GM18498 (cell line): ENCODE measurements at regions not wholly inside any gene's neighbourhood (a gene's known extent, or its start where the extent isn't known, plus 50 kb on each side); places are given as distances from the start of the nearest gene placed in this dataset.
A peak's percentile ranks its signal among the peaks of the same experiment; 100 is the strongest.

Experiments used
- ATAC-seq: cut with Tn5 transposase; IDR thresholded peaks from one replicate; pipeline ENCODE4 v1.9.1; 2021; ENCODE audit warnings: mild to moderate bottlenecking, moderate library complexity; ENCODE audit not compliant: unreplicated experiment

GRCh38 chr2:153043385-153043784 is 325.0 kb downstream of the ARL6IP6 start:
- no peak for ATAC-seq

- no peak for ATAC-seq
Measured at GRCh38 chr2:153028626-153029025, 310.2 kb downstream of the ARL6IP6 start.

GRCh38 chr2:153027533-153027932 is 309.1 kb downstream of the ARL6IP6 start:
- ATAC-seq: no peak

DNA sequence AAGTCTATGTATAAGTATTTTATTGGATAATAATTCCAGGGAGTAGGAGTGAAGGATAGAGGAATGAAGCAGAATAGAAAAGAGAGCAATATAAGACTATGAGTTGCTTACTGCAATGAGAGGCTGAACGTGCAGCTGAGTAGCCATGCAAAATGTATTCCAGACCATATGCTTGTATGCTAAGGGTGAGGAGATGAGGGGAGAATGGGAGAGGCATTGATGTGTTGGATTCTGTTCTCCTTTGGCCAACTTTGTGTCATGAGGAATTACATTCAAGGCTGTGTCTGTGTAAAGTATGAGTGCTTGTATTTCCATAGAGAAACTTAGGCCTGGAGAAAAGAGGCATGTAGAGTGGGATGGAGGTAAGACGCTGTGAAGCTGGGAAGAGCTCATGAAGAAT is 301.8 kb downstream of the ARL6IP6 start:
- no peak for ATAC-seq

GRCh38 chr2:153005071-153005730 is 286.8 kb downstream of the ARL6IP6 start:
- peak; percentile 46 for ATAC-seq

- ATAC-seq: peak; percentile 65
Measured at GRCh38 chr2:153004627-153005026, 286.2 kb downstream of the ARL6IP6 start.

DNA sequence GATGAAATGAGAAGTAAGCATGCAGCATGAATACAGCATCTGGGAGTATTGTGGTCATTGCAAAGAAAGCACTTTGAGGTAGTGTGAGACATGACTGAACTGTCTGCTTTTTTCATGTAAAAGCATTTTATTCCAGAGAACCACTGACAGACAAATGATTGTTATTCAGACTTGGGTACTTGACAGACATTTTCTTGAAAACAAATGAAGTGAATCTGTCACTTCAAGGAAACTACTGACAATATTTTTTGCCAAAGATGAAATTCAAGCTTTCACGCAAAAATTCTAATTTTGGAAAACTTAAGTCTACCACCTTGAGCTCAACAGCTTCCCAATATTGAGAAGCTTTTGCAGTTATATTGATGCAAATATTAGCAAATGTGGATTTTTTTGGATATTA is 255.7 kb downstream of the ARL6IP6 start:
- no peak for ATAC-seq

DNA sequence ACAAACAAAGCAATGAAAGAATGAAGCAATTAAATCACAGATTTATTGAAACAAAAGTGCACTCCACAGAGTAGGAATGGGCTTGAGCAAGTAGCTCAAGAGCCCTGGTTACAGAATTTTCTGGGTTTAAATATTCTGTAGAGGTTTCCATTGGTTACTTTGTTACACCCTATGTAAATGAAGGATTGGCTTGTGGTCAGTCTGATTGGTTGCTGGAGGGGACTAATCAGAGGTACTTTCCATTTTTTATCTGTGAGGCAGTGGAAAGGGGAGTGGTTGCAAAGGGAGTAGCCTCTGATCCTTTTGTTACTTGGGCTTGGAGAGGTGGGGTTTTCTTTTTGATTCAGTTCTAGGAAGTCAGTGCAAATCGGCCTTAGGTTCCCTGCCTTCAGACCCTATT is 253.3 kb downstream of the ARL6IP6 start:
- ATAC-seq: no peak

- no peak for ATAC-seq
Measured at GRCh38 chr2:152962446-152962845, 244.0 kb downstream of the ARL6IP6 start.

GRCh38 chr2:152961351-152961750 is 242.9 kb downstream of the ARL6IP6 start:
- ATAC-seq: no peak

GRCh38 chr2:152950126-152950525 is 231.7 kb downstream of the ARL6IP6 start:
- no peak for ATAC-seq

DNA sequence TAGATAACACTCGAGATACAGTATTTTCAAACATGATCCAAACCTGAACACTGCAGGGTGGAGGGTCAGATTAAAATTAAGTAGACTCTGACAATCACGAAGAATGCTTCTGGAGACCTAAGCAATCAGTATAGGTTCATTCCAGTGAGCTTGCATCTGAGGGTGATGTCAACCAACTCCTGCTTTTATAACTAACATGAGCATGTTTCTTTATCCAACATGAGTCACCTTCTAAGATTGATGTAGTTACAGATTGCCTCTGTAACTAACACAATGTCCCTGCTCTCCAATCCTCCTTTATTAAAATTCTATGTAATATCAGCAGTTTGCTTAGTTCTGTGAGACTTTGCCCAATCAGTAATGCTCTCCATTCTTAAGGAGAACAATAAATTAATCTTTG is 225.7 kb downstream of the ARL6IP6 start:
- ATAC-seq: no peak

- no peak for ATAC-seq
Measured at GRCh38 chr2:152942940-152943440, 224.6 kb downstream of the ARL6IP6 start.

DNA sequence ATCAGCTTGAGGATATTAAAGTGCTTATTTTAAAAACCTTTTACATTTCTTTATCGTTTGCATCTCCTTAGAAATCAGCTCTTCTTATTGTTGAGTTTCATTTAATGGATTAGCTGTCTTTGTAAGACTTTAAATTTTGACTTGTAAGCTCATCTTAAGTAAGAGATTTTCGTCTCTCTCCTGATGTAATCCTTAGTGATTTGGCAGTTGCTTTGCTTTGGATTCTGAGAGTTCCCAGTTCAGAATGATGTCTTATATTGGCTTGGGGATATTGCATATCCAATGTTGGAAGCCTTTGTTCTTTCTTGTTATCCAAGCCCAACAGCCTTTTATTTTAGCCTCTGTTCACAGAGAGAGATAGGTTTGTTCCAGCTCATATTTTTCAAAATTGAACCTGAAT is 212.1 kb downstream of the ARL6IP6 start:
- no peak for ATAC-seq

GRCh38 chr2:152929628-152930027 is 211.2 kb downstream of the ARL6IP6 start:
- ATAC-seq: no peak

- ATAC-seq: peak; percentile 93
Measured at GRCh38 chr2:152925547-152926448, 207.4 kb downstream of the ARL6IP6 start.

GRCh38 chr2:152924722-152925121 is 206.3 kb downstream of the ARL6IP6 start:
- no peak for ATAC-seq

DNA sequence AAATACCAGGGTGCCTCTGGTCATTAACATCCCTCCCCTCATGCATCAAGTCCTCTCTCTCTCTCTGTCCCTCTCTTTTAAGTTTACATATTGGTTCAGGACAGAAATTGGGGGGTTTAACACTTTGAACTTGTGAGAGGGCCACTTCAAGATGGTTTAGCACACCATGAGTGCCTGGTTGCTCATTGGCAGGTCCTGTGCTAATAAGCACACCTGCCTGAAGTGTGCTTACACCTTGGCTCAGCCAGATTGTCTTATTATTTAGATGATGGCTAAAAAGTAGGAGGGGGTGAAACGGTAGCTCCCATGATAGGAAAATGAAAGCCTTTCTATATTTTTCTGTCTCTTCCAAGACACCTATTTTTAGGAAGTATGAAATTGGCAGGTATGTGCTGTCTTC is 205.8 kb downstream of the ARL6IP6 start:
- ATAC-seq: no peak

- no peak for ATAC-seq
Measured at GRCh38 chr2:152920846-152921245, 202.4 kb downstream of the ARL6IP6 start.

GRCh38 chr2:152910970-152911369 is 192.6 kb downstream of the ARL6IP6 start:
- no peak for ATAC-seq

- no peak for ATAC-seq
Measured at GRCh38 chr2:152907046-152907445, 188.6 kb downstream of the ARL6IP6 start.

DNA sequence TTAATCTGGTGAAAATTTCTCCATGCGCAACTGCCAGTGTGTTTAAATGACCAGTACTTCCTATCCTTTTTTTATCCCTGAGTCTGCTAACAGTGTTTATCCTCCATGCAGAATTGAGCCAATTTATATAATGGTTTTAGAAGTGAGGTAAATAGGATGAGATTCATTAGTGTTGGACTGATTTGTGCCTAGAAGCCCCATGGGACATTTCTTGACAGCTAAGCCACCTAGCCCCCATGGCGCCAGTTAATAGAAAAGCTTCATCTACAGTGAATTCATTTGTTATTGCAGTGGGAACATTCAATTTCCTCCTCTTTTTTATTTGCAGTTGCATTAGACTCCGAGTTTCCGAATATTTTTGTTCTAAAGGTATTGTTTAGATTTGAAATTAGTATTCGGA is 175.6 kb downstream of the ARL6IP6 start:
- ATAC-seq: no peak
